GM10266 (cell line): ENCODE measurements at regions not wholly inside any gene's neighbourhood (a gene's known extent, or its start where the extent isn't known, plus 50 kb on each side); places are given as distances from the start of the nearest gene placed in this dataset.

ENCODE experiments used
- DNase-seq: peaks from one replicate; pipeline ENCODE4 v3.0.0; 2012; ENCODE audit errors: extremely low spot score
- TF ChIP-seq, protein P1 (sequence below): IDR thresholded peaks from 2 replicates; pipeline ENCODE4 v1.5.1; 2012; ENCODE audit warnings: mild to moderate bottlenecking, low read depth; ENCODE audit not compliant: control insufficient read depth, insufficient read depth; ENCODE audit errors: missing control alignments

DNA sequence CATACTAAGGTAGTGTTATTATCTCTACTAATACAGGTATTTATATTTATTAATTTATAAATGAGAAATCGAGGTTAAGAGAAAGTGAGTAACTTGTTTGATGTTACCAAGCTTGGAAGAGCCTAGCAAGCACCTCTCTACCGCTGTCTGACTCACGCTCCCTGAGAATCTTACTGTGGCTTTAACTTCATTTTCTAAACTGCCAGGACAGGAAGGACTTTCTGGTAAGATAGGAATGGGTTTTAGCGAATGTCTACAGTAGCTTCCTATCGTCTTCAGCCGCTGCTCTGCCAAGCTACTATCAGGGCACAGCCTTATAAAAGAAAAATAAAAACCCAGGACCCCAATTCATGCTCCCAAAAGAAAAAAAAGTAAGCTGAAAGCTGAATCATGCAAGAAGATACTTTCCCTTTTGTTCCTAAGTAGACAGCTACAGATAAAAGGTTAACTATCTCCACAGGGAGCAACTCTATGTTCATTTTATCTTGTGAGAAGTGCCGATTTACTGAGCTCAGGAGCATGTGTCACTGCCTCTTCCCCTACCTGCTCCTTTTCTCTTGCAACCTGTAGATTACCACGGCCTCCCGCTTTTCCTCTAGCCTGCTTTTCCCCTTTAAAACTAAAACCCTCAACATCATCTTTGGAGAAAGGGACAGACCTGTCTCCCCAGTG, 60.2 kb downstream of the THNSL1 start:
- no peak for DNase-seq
- TF ChIP-seq, protein P1, sequence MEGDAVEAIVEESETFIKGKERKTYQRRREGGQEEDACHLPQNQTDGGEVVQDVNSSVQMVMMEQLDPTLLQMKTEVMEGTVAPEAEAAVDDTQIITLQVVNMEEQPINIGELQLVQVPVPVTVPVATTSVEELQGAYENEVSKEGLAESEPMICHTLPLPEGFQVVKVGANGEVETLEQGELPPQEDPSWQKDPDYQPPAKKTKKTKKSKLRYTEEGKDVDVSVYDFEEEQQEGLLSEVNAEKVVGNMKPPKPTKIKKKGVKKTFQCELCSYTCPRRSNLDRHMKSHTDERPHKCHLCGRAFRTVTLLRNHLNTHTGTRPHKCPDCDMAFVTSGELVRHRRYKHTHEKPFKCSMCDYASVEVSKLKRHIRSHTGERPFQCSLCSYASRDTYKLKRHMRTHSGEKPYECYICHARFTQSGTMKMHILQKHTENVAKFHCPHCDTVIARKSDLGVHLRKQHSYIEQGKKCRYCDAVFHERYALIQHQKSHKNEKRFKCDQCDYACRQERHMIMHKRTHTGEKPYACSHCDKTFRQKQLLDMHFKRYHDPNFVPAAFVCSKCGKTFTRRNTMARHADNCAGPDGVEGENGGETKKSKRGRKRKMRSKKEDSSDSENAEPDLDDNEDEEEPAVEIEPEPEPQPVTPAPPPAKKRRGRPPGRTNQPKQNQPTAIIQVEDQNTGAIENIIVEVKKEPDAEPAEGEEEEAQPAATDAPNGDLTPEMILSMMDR = no peak

DNA sequence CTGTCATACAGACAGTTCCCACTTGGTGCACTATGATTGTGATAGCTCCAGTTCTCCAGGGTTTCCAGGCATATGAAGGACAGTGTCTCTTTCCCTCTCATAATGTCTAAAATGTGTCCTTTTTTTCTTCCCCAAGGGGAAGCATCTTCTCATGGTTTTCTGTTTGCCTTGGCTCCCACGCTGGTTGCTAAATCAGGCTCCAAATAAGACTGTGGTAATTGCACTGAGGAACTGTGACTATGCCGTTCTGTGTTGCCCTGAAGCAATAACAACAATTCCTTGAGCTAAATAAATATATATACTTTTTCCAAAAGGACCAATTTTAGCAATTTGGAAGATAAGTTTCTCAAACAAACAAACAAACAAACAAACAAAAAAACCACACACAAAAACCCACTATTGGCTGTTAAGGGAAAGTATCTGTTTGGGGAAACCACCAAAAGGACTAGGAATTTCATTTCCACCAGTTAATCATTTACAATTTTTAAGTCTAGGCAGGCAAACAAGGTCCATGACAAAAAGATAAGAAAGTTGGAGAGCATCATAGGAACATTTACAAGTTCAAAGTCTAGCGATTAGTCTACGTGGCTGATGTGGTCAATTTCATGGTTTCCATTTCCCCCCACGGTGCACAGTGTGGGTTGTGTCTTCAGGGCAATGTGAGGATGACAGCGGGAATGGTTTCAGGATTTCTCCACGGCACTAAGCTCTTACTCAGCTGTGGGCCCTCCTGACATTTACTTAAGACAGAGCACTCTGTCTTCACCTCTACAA, 62.4 kb downstream of the THNSL1 start:
- TF ChIP-seq, protein P1 = no peak
- no peak for DNase-seq

DNA sequence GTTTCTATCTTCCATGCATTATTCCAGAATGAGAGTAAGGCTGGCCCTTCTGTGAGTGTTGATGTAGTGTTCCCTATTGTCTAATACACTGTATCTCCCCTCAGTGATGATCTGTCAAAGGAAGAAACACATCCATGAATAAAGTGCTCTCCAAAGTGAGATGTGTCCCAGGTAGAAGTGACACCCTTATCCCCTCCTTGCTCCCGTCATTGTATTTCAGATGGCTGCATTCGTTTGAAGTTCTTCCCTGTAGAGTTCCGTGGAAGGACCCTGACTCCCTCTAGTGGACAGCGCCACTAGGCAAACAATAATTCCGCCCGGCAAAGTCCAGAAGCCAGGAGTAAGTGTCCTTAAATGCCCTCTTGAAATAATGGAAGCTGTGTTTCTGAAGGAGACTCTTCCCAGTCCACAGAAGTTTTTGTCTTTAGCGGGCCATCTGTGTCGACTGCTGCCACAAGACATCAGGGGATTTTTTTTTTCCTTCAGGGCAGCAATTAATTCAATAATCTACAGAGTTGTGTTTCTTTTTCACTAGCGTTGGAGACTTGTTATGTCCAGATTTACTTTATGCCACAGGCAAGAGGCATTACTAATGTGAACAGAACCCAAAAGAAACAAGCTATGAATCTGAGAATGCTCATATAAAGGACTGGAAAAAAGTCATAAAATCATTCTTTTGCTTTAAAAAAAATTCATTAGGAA, 64.6 kb downstream of the THNSL1 start:
- DNase-seq = peak; percentile 60
- TF ChIP-seq, protein P1 = peak; percentile 82

DNA sequence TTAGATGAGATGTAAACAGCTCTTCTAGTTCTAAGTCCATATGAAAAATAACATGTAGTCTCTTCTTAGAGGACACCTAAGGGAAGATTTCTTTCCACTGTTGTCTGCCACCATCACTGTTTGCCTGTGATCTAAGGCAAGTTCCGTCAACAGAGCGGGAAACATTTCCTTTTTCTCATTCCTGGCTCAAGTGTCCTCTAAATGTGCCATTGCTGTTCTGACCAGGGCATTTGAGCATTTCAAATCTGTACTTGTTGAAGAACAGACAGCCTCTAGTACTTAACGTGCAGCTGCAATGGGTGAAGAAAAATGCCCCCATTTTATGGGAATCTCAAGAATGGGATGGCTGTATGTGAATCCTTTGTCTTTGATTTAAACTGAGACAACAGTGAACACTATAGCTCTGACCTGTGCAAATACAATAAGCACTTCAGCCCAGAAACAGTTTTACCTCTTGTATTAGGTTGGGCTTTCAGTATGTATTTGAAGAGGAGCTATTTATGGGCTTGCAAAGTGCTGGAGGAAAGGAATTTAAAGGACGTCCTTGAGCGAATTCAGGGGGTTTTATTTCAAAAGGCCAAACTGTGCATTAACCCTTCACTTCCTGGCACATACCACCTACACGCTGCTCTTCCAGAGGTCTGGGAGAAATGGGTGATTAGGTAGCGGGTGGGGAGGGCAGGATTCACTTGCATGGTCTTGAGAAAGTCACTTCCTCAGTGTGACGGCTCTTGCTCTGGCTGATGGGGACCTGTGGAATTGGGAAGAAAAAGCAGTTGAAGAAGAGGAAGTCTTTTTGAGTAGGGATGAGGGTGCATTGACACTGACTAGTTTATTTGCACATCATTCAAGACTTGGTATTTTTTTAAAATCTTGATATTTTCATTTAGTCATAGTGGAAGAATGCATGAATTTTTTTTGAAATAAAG, 66.1 kb downstream of the THNSL1 start:
- TF ChIP-seq, protein P1 = no peak
- no peak for DNase-seq

DNA sequence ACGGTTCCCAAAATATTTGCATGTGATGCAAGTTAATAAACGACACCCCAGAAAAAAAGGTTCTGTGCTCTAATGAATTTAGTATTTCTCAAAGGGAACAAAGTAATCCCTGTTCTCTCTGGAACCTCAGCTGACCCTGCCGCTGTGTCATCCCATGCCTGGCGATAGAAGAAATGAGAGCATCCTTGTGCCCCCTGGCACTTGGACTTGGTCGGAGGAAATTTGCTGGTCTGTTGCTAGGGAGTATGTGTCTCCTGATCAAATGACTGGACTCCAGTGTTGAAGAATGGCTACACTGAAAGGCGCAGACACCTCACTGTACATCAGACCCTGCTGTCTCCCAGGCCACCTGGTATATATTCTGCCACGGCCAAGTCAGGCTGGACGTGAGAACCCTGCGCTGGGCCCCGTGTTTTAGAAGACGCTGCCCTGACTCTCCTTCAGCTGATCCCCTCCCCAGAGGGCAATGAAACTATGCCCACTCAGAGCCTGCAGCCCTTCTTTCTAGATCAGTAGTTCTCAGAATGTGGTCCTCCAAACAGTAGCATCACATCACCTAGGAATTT, 67.2 kb downstream of the THNSL1 start:
- DNase-seq = no peak
- TF ChIP-seq, protein P1 = no peak

DNA sequence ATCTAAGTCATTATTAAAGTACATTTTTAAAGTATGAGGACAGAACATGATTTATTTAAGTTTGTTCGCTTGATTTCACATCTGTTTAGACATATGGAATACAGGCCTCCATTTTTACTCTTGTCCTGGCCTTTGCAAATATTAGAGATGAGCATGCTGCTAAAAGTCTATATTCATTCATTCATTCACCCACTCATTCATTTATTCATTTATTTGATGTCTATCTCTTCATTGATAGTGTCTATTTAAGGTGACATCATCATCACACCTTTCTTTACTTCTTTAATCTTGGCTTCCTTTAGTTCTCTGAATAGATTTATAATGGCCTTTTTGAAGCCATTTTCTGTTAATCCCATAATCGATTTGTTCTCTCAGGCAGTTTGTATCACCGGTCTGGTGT, 68.0 kb downstream of the THNSL1 start:
- TF ChIP-seq, protein P1 = no peak
- no peak for DNase-seq
